D721Med (cell line): ENCODE measurements at regions not wholly inside any gene's neighbourhood (a gene's known extent, or its start where the extent isn't known, plus 50 kb on each side); places are given as distances from the start of the nearest gene placed in this dataset.

ENCODE experiments used
- DNase-seq: peaks from one replicate; pipeline ENCODE4 v3.0.0; 2011; ENCODE audit warnings: low spot score; ENCODE audit not compliant: insufficient read length
- FAIRE-seq: peaks from 2 replicates; lab custom pipeline; 2011; peaks lifted over from hg19 to GRCh38; lab: Jason Lieb, UNC
- TF ChIP-seq, protein P1 (sequence below): IDR thresholded peaks from 2 replicates; pipeline ENCODE4 v1.5.1; 2012; ENCODE audit warnings: mild to moderate bottlenecking, control low read depth; ENCODE audit not compliant: insufficient read depth; ENCODE audit errors: missing control alignments

DNA sequence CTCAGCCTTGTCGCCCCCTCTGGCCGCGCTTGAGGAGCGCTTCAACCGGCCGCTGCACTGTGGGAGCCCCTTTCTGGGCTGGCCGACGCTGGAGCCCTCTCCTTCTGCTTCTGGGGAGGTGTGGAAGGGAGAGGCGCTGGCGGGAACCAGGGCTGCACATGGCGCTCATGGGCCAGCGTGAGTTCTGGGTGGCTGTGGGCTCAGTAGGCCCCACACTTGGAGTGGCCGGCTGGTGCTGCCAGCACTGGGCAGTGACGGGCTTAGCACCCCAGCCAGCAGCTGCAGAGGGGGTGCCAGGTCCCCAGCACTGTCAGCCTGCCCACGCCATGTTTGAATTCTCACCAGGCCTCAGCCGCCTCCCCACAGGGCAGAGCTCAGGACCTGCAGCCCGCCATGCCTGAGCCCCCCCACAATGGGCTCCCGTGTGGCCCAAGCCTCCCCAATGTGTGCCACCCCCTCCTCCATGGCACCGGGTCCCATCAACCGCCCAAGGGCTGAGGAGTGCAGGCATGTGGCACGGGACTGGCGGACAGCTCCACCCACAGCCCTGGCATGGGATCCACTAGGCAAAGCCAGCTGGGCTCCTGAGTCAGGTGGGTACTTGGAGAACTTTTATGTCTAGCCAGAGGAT is 615.2 kb downstream of the TRIML1 start:
- DNase-seq = no peak

DNA sequence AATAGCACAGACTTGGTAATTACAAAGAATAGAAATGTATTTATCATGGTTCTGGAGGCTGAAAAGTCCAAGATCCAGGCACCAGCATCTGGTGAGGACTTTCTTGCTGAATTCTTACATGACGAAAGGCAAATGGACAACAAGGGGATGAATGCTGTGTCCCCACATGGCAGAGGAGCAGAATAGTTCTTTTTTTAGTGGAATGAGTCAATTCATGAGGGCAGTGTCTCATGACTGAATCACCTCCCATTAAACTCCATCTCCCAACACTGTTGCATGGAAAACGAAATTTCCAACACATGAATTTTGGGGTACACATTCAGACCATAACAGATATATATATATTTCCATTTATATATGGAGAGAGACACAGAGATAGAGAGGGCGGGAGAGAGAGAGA is 628.3 kb downstream of the TRIML1 start:
- DNase-seq (no peak), FAIRE-seq (no peak)
- TF ChIP-seq, protein P1, sequence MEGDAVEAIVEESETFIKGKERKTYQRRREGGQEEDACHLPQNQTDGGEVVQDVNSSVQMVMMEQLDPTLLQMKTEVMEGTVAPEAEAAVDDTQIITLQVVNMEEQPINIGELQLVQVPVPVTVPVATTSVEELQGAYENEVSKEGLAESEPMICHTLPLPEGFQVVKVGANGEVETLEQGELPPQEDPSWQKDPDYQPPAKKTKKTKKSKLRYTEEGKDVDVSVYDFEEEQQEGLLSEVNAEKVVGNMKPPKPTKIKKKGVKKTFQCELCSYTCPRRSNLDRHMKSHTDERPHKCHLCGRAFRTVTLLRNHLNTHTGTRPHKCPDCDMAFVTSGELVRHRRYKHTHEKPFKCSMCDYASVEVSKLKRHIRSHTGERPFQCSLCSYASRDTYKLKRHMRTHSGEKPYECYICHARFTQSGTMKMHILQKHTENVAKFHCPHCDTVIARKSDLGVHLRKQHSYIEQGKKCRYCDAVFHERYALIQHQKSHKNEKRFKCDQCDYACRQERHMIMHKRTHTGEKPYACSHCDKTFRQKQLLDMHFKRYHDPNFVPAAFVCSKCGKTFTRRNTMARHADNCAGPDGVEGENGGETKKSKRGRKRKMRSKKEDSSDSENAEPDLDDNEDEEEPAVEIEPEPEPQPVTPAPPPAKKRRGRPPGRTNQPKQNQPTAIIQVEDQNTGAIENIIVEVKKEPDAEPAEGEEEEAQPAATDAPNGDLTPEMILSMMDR = no peak

More for the DNA sequence above, 615.2 kb downstream of the TRIML1 start:
- TF ChIP-seq, protein P1 = no peak
- FAIRE-seq = no peak

DNA sequence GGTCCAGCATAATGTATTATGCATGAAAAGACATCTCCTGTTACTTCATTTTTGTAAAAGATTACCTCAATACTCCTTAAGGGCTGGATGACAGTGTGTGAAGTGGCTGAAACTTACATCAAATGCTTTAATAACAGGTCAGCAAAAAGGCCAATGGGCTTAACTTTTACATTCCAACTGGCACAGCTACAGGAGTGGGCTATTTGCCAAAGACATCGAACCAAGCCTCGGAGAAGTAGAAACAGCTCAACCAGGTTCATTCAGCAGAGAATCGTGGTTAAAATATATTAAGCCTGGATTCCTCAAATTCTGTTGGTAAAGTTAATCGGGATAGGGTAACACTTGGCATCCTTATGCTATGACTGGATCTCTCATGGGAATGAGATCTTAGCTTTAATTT is 639.7 kb downstream of the TRIML1 start:
- DNase-seq (no peak), FAIRE-seq (no peak)
- TF ChIP-seq, protein P1 = no peak

- TF ChIP-seq, protein P1 = no peak
- DNase-seq (no peak), FAIRE-seq (no peak)
Observed at GRCh38 chr4:188779581-188779980, 640.3 kb downstream of the TRIML1 start.

GRCh38 chr4:188780028-188780427 is 640.8 kb downstream of the TRIML1 start:
- FAIRE-seq = no peak
- TF ChIP-seq, protein P1 = no peak
- no peak for DNase-seq

- DNase-seq (no peak), FAIRE-seq (no peak)
- TF ChIP-seq, protein P1 = no peak
Observed at GRCh38 chr4:188780686-188781085, 641.4 kb downstream of the TRIML1 start.

DNA sequence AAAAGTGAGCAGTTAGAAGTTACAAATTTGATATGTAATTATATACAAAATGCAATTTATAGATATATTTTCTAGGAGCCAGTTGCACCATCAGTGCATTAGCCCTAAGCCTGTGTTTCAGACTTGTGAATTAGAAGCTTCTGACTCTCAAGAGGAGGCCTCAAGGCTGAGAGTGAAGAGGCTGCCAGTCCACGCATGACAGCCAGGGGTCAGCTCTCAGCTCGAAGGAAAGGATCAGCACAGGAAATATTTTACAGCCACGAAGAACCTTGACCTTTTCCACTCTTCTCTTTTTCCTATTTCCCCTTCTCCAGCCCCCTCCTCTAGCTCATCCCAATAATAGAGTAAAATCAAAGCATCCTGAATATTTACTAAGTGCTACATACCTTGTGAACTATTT is 642.4 kb downstream of the TRIML1 start:
- DNase-seq (no peak), FAIRE-seq (no peak)
- TF ChIP-seq, protein P1 = no peak
